ENCODE measurements at regions not wholly inside any gene's neighbourhood (a gene's known extent, or its start where the extent isn't known, plus 50 kb on each side); places are given as distances from the start of the nearest gene placed in this dataset.
A peak's percentile ranks its signal among the peaks of the same experiment; 100 is the strongest.

- no peak overlapping the region for H3K4me3 ChIP-seq
- TF ChIP-seq POLR2A (IDR thresholded peaks at IDR 0.05) (no peak), EP300 (IDR thresholded peaks at IDR 0.05) (no peak), CTCF (IDR thresholded peaks at IDR 0.05) (no peak), POLR2AphosphoS5 (IDR thresholded peaks at IDR 0.05) (no peak)
- peaks cover 0 to 9% (median 0%) of the 10 kb centered on the region in 4 donors for H3K4me1 ChIP-seq
- intact Hi-C loops (cut with DNase I; ENCODE audit: low total_unique reads) = no loop called here
- H3K27me3 ChIP-seq = no peaks in the 10 kb centered on the region
- 71 to 88% (median 83%) methylated on average over 4 of the region's 4 CpGs for WGBS, 5 donors
- no peak overlapping the region for H3K27ac ChIP-seq
- DNase-seq = no peak
- no peaks in the 10 kb centered on the region for H3K36me3 ChIP-seq
- H3K9me3 ChIP-seq = no peaks in the 10 kb centered on the region
Observed at GRCh38 chr3:73813692-73814292, 189.1 kb upstream of the PDZRN3 start.

GRCh38 chr3:73813291-73813690, 188.6 kb upstream of the PDZRN3 start:
- WGBS, 5 donors = 58 to 82% (median 69%) methylated on average over 5 of the region's 5 CpGs
- Histone ChIP-seq H3K4me1 (peaks cover 0 to 9% (median 0%) of the 10 kb centered on the region in 4 donors), H3K27me3 (no peaks in the 10 kb centered on the region), H3K4me3 (no peak overlapping the region), H3K9me3 (no peaks in the 10 kb centered on the region), H3K27ac (no peak overlapping the region), H3K36me3 (no peaks in the 10 kb centered on the region)
- peak in 1 of 2 donors; percentile 66 for DNase-seq
- intact Hi-C loops (cut with DNase I; ENCODE audit: low total_unique reads) = no loop called here
- TF ChIP-seq CTCF (IDR thresholded peaks at IDR 0.05) (no peak), POLR2AphosphoS5 (IDR thresholded peaks at IDR 0.05) (no peak), POLR2A (IDR thresholded peaks at IDR 0.05) (no peak), EP300 (IDR thresholded peaks at IDR 0.05) (no peak)

- Histone ChIP-seq H3K9me3 (no peaks in the 10 kb centered on the region), H3K27ac (no peak overlapping the region), H3K4me1 (peaks cover 0 to 9% (median 0%) of the 10 kb centered on the region in 4 donors), H3K36me3 (no peaks in the 10 kb centered on the region), H3K4me3 (no peak overlapping the region), H3K27me3 (no peaks in the 10 kb centered on the region)
- no peak for DNase-seq
- WGBS, 5 donors = 79 to 93% (median 91%) methylated on average over 3 of the region's 3 CpGs
- intact Hi-C loops (cut with DNase I; ENCODE audit: low total_unique reads) = no loop called here
- TF ChIP-seq CTCF (IDR thresholded peaks at IDR 0.05) (no peak), POLR2AphosphoS5 (IDR thresholded peaks at IDR 0.05) (no peak), EP300 (IDR thresholded peaks at IDR 0.05) (no peak), POLR2A (IDR thresholded peaks at IDR 0.05) (no peak)
Observed at GRCh38 chr3:73812054-73812453, 187.3 kb upstream of the PDZRN3 start.

GRCh38 chr3:73808862-73809509, 184.2 kb upstream of the PDZRN3 start:
- TF ChIP-seq CTCF (IDR thresholded peaks at IDR 0.05) = no peak
- no peak for TF ChIP-seq POLR2AphosphoS5 (IDR thresholded peaks at IDR 0.05)
- TF ChIP-seq POLR2A (IDR thresholded peaks at IDR 0.05) = no peak
- no peak for TF ChIP-seq EP300 (IDR thresholded peaks at IDR 0.05)
- DNase-seq = peak; percentile 25 to 56
- Histone ChIP-seq H3K27me3 (no peaks in the 10 kb centered on the region), H3K4me1 (peaks cover 0 to 9% (median 0%) of the 10 kb centered on the region in 4 donors), H3K27ac (peak overlapping the region in 3 of 5 donors; percentile 35 to 59 (median 55)), H3K36me3 (no peaks in the 10 kb centered on the region), H3K4me3 (no peak overlapping the region), H3K9me3 (no peaks in the 10 kb centered on the region)
- intact Hi-C loops (cut with DNase I; ENCODE audit: low total_unique reads) = no loop called here
- WGBS, 5 donors = 36 to 52% (median 42%) methylated on average over 12 of the region's 12 CpGs

All from stomach (tissue), 8 donors.